ENCODE measurements at regions not wholly inside any gene's neighbourhood (a gene's known extent, or its start where the extent isn't known, plus 50 kb on each side); places are given as distances from the start of the nearest gene placed in this dataset.
A peak's percentile ranks its signal among the peaks of the same experiment; 100 is the strongest.

GRCh38 chr1:149849111-149849946 is 50.0 kb upstream of the BOLA1 start:
- H3K9ac ChIP-seq: no peak overlapping the region
- H3K9me3 ChIP-seq (ENCODE audit: control insufficient read depth, low read length): no peaks in the 10 kb centered on the region
- H3K27ac ChIP-seq: no peak overlapping the region
- no peak for TF ChIP-seq CTCF (IDR thresholded peaks at IDR 0.05)
- no peaks in the 10 kb centered on the region for H3K36me3 ChIP-seq (ENCODE audit: control insufficient read depth, insufficient read depth, low read length)
- H3K27me3 ChIP-seq (ENCODE audit: control insufficient read depth, insufficient read depth, low read length): no peaks in the 10 kb centered on the region
- H2AFZ ChIP-seq: no peak overlapping the region
- peaks cover 4% of the 10 kb centered on the region for H3K79me2 ChIP-seq
- peaks cover 5% of the 10 kb centered on the region for H3K4me1 ChIP-seq
- peak overlapping the region; percentile 63 for H3K4me2 ChIP-seq (ENCODE audit: low read length)
- H3K4me3 ChIP-seq (ENCODE audit: low read depth, low read length): no peak overlapping the region

Measured in parathyroid adenoma (tissue), 2 donors.